C4-2B (cell line): ENCODE measurements at regions not wholly inside any gene's neighbourhood (a gene's known extent, or its start where the extent isn't known, plus 50 kb on each side); places are given as distances from the start of the nearest gene placed in this dataset.
A peak's percentile ranks its signal among the peaks of the same experiment; 100 is the strongest.

Experiments
- H3K27ac ChIP-seq: fragments of 450-650 bp; 2 replicates; pipeline ENCODE4 v1.5.1; 2017
- CTCF ChIP-seq: fragments of 450-650 bp; conservative IDR thresholded peaks from 2 replicates; pipeline ENCODE4 v1.5.1; 2017; ENCODE audit warnings: mild to moderate bottlenecking
- ZFX ChIP-seq: fragments of 450-650 bp; IDR thresholded peaks from 2 replicates; pipeline ENCODE4 v1.6.1; 2017

GRCh38 chr4:103938488-103938887 lies 218.7 kb upstream of the TACR3 start:
- H3K27ac ChIP-seq: no peak overlapping the region

GRCh38 chr4:103936653-103937145 lies 216.9 kb upstream of the TACR3 start:
- H3K27ac ChIP-seq: no peak overlapping the region
- no peak for TF ChIP-seq ZFX
- no peak for TF ChIP-seq CTCF

More at GRCh38 chr4:103938488-103938887, 218.7 kb upstream of the TACR3 start:
- TF ChIP-seq CTCF (no peak), ZFX (no peak)

- TF ChIP-seq ZFX (no peak), CTCF (peak; percentile 73)
- no peak overlapping the region for H3K27ac ChIP-seq
Observed at GRCh38 chr4:103934178-103934789, 214.5 kb upstream of the TACR3 start.

- no peak overlapping the region for H3K27ac ChIP-seq
- TF ChIP-seq CTCF (no peak), ZFX (no peak)
Observed at GRCh38 chr4:103928370-103928769, 208.6 kb upstream of the TACR3 start.

GRCh38 chr4:103923551-103923950 lies 203.8 kb upstream of the TACR3 start:
- TF ChIP-seq CTCF (no peak), ZFX (no peak)
- H3K27ac ChIP-seq: no peak overlapping the region

GRCh38 chr4:103918214-103918613 lies 198.4 kb upstream of the TACR3 start:
- TF ChIP-seq CTCF: no peak
- no peak for TF ChIP-seq ZFX
- no peak overlapping the region for H3K27ac ChIP-seq

- TF ChIP-seq CTCF (peak; percentile 79), ZFX (no peak)
- no peak overlapping the region for H3K27ac ChIP-seq
Observed at GRCh38 chr4:103915224-103915869, 195.6 kb upstream of the TACR3 start.
